Cardiac septum (tissue), 1 donor: ENCODE measurements at regions not wholly inside any gene's neighbourhood (a gene's known extent, or its start where the extent isn't known, plus 50 kb on each side); places are given as distances from the start of the nearest gene placed in this dataset.
"Not testable (repeated sequence)": the region's sequence is repeated elsewhere in the genome, so short reads cannot be mapped to it uniquely, and the experiment has no call there.

ENCODE experiments used
- DNase-seq: peaks from one replicate; pipeline ENCODE4 v3.0.0-alpha.2; 2020; ENCODE audit warnings: low spot score
- intact Hi-C: fragments of 100-400 bp; cut with DNase I; formaldehyde crosslinking; loops from one replicate; pipeline ENCODE4 v1.14.0; 2022
- donor health status: DM: no; HTN: no; CAD: no.

- DNase-seq, result no peak
- intact Hi-C loops, result no loop called here
Measured at GRCh38 chr1:157199421-157199755, 61.2 kb upstream of the ETV3 start.

- DNase-seq, result no peak
- intact Hi-C loops, result no loop called here
Measured at GRCh38 chr1:157198619-157199420, 60.6 kb upstream of the ETV3 start.

- intact Hi-C loops, result loop anchor here (2.0 kb wide), 1 partner anchor 291 kb away; no protein-coding TSS in a partner anchor
- no peak for DNase-seq
Measured at GRCh38 chr1:157197906-157198435, 59.8 kb upstream of the ETV3 start.

- DNase-seq, result not testable (repeated sequence)
- intact Hi-C loops, result loop anchor here (2.0 kb wide), 1 partner anchor 292 kb away; no protein-coding TSS in a partner anchor
Measured at GRCh38 chr1:157196670-157197456, 58.7 kb upstream of the ETV3 start.

DNA sequence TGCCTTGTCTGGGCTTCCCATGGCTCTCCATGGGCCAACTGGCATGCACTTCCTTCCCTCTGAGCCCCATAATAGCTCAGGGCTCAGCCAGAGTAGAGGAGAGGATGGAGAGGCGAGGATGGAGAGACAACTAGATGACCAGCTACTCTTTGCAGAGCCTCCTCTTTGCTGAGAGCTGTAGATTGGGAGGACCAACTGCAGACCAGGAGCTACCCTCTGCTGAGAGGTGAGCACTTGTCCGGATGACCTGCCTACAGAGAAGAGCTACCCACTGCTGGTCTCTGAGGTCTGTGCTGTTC lies 58.0 kb upstream of the ETV3 start:
- intact Hi-C loops, result loop anchor here (2.0 kb wide), 1 partner anchor 293 kb away; no protein-coding TSS in a partner anchor
- DNase-seq, result no peak

DNA sequence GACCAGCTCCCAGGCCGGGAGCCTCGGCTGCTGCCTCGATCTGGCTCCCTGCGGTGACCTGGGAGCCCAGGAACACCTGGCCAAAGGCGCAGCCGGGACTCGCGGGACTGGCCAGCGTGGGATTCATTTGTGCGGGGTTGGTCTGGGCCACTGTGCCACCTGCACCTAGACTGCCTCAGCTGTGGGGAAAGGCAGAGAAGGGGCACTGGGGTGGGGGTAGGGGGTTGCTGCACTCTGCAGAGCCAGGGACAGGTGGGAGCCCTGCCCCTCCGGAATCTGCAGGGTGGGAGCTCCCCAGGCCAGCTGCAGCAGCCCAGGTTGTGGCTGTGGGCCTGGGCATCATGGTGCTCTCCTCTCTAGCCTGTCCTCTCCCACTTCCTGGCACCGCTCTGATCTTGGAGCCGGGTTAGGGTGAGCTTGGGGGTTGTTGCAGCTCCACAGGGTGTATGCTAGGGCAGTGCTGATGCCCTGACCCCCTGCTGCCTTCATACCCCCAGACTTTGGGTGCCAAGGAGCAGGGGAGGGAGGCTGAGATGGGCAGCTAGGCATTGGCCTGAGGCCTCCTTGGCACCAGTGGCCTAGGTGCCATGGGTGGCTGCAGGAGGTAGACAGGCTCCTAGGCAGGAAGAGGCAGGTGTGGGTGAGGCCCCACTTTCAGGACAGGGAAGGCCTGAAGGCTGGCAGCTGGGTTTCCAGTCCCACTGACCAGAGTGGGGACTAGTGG lies 57.5 kb upstream of the ETV3 start:
- no peak for DNase-seq
- intact Hi-C loops, result loop anchor here (2.0 kb wide), 2 partner anchors 293 to 299 kb away; no protein-coding TSS in a partner anchor

DNA sequence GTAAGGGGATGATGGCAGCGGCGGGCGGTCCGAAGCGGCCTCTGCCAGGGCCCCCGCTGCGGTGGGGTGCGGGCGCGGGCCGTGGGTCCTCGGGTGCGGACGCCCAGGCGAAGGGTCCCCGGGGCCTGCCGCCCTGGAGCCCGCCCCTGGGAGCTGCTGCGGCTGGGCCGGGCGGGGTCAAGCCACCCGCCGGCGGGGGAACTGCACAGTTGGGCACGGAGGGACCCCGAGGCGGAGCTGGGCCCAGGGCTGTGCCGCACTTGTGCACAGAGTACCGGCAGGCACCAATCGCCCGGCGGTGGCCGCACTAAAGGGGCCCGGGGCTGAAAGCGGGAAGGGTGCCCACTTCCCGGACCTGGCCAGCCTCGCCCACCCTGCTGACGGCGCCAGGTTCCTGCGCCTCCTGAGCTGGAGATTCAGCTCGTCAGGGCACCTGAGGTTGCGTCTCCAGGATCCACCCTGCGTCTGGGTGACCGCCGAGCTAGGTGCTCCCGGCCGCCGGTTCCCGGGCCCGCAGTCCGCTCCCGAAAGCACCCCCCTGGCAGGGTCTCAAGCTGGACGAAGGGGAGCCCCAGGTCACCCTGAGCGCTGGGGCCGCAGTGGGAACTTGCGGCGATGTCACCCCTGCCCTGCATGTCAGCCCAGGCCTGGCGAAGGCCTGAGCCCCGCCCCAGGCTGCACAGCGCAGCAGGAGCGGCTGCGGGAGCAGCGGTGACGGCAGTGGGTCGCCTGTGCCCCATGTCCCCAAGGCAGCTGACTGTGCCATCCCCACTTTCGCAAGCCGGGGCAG lies 56.7 kb upstream of the ETV3 start:
- DNase-seq, result no peak
- intact Hi-C loops, result loop anchor here (2.0 kb wide), 1 partner anchor 300 kb away; no protein-coding TSS in a partner anchor

- no peak for DNase-seq
- intact Hi-C loops, result loop anchor here (2.0 kb wide), 1 partner anchor 301 kb away; no protein-coding TSS in a partner anchor
Measured at GRCh38 chr1:157193702-157194391, 55.7 kb upstream of the ETV3 start.

DNA sequence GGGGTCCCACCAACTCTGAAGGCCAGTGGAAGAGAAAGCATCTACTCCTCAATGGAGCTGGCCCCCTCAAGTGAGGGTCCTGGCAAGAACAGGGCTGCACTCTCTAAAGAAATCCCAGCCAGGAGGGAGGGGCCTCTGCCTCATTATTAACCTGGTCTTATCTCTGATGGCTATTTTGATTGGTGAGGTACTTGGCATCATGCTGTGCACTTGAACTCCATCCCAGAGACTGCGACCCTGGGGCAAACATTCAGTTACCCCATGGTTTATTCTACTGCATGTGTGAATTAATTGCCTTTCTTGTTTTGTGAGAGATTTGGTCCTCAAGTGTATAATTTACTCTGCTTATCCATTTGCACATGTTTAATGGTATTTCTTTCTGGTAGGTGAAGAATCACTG lies 55.0 kb upstream of the ETV3 start:
- no peak for DNase-seq
- intact Hi-C loops, result no loop called here

DNA sequence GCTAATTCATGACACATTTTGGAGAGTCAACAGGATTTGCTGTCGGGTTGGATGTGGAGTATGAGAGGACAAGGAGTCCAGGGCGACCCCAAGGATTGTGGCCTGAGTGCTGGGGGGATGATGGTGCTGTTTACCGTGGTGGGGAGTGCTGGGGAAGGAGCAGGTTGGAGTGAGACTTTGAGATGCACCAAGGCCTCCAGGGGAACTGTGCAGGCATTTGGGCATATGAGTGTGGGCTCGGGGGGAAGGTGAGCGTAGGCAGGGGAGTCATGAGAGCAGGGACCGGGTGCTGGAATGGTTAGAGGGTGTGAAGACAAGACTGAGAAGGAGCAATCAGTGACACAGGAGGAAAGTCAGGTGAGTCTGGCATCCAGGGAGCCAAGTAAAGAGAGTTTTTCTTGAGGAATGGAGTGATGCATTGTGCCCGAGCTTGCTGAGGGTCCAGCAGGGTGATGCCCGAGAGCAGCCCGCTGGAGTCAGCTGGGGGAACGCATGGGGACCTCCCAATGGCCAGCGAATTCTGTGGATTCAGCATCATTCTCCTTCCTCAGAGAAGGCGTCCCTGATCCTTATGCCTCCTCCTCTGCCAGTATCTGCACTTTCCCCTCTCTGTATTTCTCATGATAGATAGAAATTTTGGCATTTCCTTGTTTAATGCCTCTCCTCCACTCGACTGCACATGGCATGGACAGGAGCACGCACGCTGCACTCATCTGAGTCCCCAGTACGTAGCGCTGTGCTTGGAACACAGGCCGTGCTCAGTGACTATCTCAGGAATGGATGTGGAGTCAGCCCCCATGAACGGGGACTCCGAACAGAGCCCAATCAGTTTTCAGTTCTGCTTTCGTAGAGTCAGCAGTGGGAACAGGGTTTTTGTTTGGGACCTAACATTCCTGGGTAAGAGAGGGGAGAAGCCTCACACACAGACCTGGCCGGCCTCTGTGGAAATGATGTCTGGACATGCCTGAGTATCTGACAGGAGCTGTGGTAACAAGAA lies 52.1 kb upstream of the ETV3 start:
- no peak for DNase-seq
- intact Hi-C loops, result no loop called here

- intact Hi-C loops, result no loop called here
- DNase-seq, result no peak
Measured at GRCh38 chr1:157189096-157189495, 50.9 kb upstream of the ETV3 start.
